DMS153 treated with DMSO at 0.1 percent for 48 hours (cell line): ENCODE measurements at regions not wholly inside any gene's neighbourhood (a gene's known extent, or its start where the extent isn't known, plus 50 kb on each side); places are given as distances from the start of the nearest gene placed in this dataset.

ENCODE experiments used
- DNase-seq: peaks from one replicate; lab custom pipeline; 2025; ENCODE audit not compliant: unreplicated experiment; lab: John Stamatoyannopoulos, UW

GRCh38 chr21:27024301-27024700 is 57.4 kb upstream of the ADAMTS5 start:
- DNase-seq: no peak

DNA sequence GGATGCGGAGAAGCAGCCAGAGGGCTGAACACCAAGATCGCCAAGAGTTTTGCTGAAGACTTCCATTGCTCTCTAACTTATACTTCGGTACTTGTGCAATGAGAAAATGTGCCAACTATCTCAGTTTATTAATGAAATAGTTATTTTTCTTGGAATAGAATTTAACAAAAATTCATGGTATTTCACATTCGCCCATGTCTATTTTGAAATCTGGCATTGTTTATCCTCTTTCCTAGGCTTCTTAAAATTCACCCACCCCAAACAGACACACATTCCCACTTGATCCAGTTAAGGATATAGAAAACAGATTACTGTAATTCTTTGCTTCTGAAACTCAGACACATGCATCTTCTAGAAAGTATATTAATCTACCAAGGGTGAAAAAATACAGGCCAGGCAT is 56.3 kb upstream of the ADAMTS5 start:
- no peak for DNase-seq

GRCh38 chr21:27021801-27022200 is 54.9 kb upstream of the ADAMTS5 start:
- DNase-seq: no peak

DNA sequence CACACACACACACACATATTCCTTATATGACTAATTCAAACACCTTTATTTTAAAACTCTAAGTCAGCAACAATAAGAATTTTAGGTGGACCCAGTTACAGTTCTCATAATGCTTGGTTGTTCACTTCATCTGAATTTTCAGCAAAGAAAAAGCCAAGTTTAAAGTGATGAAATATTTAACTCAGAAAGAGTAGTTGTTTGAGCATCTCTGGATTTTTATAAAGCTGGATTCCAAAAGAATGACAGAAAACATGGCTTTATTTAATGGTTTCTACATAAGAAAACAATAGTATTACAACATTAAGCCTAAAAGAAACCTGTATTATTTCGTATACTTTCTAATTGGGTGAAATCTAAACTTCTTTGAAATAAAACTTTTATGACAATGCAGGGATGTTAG is 54.2 kb upstream of the ADAMTS5 start:
- DNase-seq: no peak

GRCh38 chr21:27017246-27017645 is 50.4 kb upstream of the ADAMTS5 start:
- no peak for DNase-seq
